ENCODE measurements at regions not wholly inside any gene's neighbourhood (a gene's known extent, or its start where the extent isn't known, plus 50 kb on each side); places are given as distances from the start of the nearest gene placed in this dataset.

- POLR2A ChIA-PET: no interaction called here
- H3K36me3 ChIP-seq (replicated peaks in 1 of 2; ENCODE audit: control insufficient read depth in 1 of 2, insufficient read depth in 2 of 2, low read length in 2 of 2): no peaks in the 10 kb centered on the region
- H3K27ac ChIP-seq (ENCODE audit: extremely low read length, insufficient read depth, low read length): no peak overlapping the region
- H3K4me1 ChIP-seq (ENCODE audit: insufficient read depth, low read length): peaks cover 5% of the 10 kb centered on the region; the same call in 1 of the 2 replicates
- no peak for ATAC-seq
- H3K27me3 ChIP-seq (ENCODE audit: control insufficient read depth in 1 of 2, insufficient read depth in 2 of 2, low read length in 2 of 2): peaks cover 0 to 1% of the 10 kb centered on the region in 2 experiments; a peak in 1 of 5 replicates
- H3K4me2 ChIP-seq (ENCODE audit: low read depth, low read length): no peak overlapping the region
- no peak overlapping the region for H3K4me3 ChIP-seq (replicated peaks in 1 of 3; ENCODE audit: insufficient read depth in 1 of 3, low read depth in 2 of 3, low read length in 3 of 3)
- no peaks in the 10 kb centered on the region for H3K9me3 ChIP-seq (ENCODE audit: low read length)
- no peaks in the 10 kb centered on the region for H4K20me1 ChIP-seq (ENCODE audit: insufficient read depth, low read length)
- no peak overlapping the region for H3K9ac ChIP-seq (ENCODE audit: insufficient read depth, low read depth, low read length)
- in situ Hi-C loops (cut with HindIII; ENCODE audit: extremely low pct_ligation_motif_present, low pct_unique_long_range_greater_than_20kb): loop anchor here (5.0 kb wide), 1 partner anchor 117 kb away; no protein-coding TSS in a partner anchor
- DNase-seq (ENCODE audit: low spot score): no peak
- no peak for FAIRE-seq
- CTCF ChIA-PET (ENCODE audit: low intra/inter-chr PET ratio, low total read pairs): no interaction called here
- WGBS (ENCODE audit: low lambda C conversion rate): 46% methylated on average over 4 of the region's 4 CpGs
- no TSS peak for BruUV-seq (replicated peaks)
- no peaks in the 10 kb centered on the region for H3K79me2 ChIP-seq (ENCODE audit: insufficient read depth, low read length)
- intact Hi-C loops (cut with micrococcal nuclease; ENCODE audit: unreplicated experiment): no loop called here
- no peak overlapping the region for H2AFZ ChIP-seq (ENCODE audit: low read length)
- no peak for TF ChIP-seq ATAD3A (CRISPR knock-in tag; IDR thresholded peaks at IDR 0.05)
- TF ChIP-seq PCBP2 (optimal IDR thresholded peaks at IDR 0.05; ENCODE audit: low read depth, low read length, poor library complexity, severe bottlenecking): no peak
- no peak for TF ChIP-seq SIN3B (IDR thresholded peaks at IDR 0.05; ENCODE audit: low read length)
- TF ChIP-seq ZNF142 (CRISPR knock-in tag; IDR thresholded peaks at IDR 0.05): no peak
- no peak for TF ChIP-seq SETDB1 (CRISPR knock-in tag; IDR thresholded peaks at IDR 0.05; ENCODE audit: borderline replicate concordance)
- TF ChIP-seq GFI1 (CRISPR knock-in tag; IDR thresholded peaks at IDR 0.05; ENCODE audit: borderline replicate concordance): no peak
- TF ChIP-seq ZNF382 (CRISPR knock-in tag; IDR thresholded peaks at IDR 0.05; ENCODE audit: borderline replicate concordance): no peak
- TF ChIP-seq ZNF441 (CRISPR knock-in tag; IDR thresholded peaks at IDR 0.05; ENCODE audit: borderline replicate concordance): no peak
- no peak for TF ChIP-seq MYPOP (CRISPR knock-in tag; IDR thresholded peaks at IDR 0.05)
- TF ChIP-seq DR1 (CRISPR knock-in tag; IDR thresholded peaks at IDR 0.05): no peak
- no peak for TF ChIP-seq BRF2 (CRISPR knock-in tag; IDR thresholded peaks at IDR 0.05)
- TF ChIP-seq POGK (CRISPR knock-in tag; conservative IDR thresholded peaks at IDR 0.05): no peak
These were observed 98.8 kb upstream of the CACNA1A start for GRCh38 chr19:13604902-13605586.

Data from HepG2 (cell line).